Hypothalamus (tissue), 51 donors: ENCODE measurements at regions not wholly inside any gene's neighbourhood (a gene's known extent, or its start where the extent isn't known, plus 50 kb on each side); places are given as distances from the start of the nearest gene placed in this dataset.
"Not testable (repeated sequence)": the region's sequence is repeated elsewhere in the genome, so short reads cannot be mapped to it uniquely, and the experiment has no call there.

Experiments
- DNase-seq, 51 donors: peaks; one replicate each; lab custom pipeline; 2025; lab: John Stamatoyannopoulos, UW

DNA sequence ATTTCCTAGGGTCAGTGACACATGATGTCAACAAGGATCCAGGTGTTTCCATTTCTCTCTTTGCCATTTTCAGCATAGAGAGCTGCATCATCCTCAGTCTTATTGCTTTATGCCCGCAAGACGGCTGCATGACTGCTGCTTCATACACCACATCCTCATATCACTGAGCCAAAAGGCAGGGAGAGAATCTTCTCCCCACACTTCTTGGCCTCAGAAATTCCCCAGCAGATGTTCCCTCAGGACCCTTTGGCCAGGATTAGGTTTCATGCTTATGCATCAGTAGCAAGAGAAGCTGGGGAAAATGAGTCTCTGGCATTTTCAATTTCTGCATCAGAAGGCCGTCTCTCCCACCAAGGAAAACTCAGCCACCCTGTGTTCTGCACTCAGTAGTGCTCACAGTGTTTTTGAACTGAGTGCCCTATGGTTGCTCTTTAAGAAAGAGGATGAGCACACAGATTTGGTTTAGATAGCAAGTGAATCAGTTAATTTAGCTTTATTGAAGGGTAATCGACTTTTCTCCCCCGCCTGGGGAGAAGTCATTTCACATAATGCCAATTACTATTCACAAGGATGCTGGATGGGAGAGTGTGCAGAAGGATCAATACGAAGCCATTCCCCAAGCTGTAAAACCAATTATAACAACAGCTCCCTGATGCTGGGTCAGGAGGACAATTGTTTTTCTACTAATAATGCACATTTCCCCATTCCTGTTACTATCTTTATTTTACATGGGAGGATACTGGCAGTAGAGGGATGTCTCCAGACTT lies 360.2 kb downstream of the HHIPL2 start:
- DNase-seq: no peak

DNA sequence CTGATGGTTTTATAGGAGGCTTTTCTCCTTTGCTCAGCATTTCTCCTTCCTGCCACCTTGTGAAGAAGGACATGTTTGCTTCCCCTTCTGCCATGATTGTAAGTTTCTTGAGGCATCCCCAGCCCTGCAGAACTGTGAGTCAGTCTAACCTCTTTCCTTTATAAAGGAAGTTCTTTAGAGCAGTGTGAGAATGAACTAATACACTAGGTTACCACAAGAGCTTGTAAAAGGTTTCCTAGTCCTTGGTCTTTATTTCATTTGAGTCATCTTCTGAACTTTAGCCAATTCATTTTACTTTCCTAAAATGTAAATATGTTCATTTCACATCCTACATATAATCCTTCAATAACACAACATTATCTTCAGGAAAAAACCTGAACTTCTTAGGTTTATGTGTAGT lies 365.3 kb downstream of the HHIPL2 start:
- DNase-seq: no peak

DNA sequence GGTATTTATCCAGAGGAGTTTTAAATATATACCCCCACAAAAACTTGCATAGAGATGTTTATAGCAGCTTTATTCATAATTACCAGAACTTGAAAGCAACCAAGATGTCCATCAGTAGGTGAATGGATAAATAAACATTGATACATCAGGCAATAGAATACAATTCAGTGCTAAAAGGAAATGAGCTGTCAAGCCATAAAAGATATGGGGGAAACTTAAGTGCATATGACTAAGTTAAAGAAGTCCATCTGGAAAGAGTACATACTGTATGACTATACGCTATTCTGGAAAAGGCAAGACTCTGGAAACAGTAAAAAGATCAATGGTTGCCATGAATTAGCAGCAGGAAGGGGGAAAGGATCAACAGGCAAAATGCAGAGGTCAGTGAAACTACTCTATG lies 366.7 kb downstream of the HHIPL2 start:
- no peak for DNase-seq

DNA sequence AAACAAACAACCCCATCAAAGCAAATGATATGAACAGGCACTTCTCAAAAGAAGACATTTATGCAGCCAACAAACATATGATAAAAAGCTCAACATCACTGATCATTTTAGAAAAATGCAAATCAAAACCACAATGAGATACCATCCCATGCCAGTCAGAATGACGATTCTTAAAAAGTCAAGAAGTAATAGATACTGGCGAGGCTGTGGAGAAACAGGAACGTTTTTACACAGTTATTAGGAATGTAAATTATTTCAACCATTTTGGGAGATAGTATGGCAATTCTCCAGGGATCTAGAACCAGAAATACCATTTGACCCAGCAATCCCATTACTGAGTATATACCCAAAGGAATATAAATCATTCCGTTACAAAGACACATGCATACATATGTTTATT lies 370.4 kb downstream of the HHIPL2 start:
- not testable (repeated sequence) for DNase-seq

DNA sequence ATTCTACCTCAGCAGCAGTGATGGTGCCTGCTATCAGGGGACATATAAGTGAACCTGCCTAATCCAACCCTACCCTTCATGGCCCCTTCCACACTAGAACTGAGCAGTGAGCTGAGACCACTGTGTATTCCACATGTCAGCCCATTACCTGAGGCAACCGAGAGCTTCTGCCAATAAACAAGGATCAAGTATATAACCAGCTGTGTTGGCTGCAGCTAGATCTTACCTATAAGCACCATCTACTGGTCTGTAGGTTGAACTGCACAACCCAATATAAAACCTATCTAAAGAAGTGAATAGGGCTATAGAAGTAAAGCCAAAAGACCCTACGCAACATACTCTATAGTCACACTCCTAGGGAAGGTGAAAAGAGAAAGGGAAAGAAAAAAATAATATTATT lies 376.9 kb downstream of the HHIPL2 start:
- DNase-seq: no peak

DNA sequence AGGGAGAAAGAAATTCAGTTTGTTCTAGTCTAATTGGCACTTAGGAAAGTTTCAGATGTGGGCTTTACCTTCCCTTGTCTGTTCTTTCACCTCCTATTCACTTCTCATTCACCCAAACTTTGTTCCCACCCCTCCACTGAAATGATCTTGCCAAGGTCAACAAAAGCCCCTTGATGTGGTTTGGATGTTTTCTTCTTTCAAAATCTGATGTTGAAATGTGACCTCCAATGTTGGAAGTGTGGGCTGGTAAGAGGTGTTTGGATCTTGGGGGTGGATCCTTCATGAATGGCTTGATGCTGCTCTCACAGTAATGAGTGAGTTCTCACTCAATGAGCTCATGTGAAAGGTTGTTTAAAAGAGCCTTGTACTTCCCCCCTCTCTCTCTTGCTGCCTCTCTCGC lies 379.3 kb downstream of the HHIPL2 start:
- DNase-seq: no peak

DNA sequence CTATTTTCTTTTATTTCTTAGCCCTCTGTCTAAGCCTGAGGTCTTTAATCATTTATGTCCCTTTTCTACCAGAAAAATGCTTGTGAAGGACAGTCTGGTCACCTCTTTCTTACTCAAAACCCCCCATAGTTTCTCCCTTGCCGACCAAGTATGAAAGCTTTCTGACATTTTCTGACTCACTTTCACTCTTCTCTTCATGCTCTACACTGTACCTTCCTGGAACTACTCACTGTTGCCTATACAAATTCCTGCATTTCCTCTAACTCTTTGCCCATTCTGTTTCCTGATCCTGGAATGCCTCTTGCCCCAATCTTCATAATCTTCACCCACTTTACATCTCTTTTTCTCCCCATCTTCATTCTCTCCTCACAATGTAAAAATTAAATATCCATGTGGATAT lies 380.0 kb downstream of the HHIPL2 start:
- no peak for DNase-seq

DNA sequence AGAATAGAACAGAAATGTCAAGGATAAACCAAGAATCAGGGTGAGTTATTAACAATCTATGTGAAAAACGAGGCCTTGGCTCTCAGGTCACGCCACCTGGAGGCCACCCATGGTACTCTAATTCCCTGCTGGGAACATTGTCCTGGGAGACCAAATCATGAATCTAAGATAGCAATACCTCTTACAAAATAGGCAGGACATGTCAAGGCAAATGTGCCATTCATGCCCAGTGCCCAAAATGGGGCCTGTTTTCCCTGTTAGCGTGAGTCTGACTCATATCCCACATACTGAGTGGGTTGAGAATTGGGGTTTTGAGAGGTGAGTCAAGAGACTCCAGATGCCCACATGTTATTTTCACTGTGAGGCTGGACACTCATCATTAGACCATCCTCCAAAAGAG lies 380.8 kb downstream of the HHIPL2 start:
- DNase-seq: peak in 13 of 51 donors; percentile 0 to 46 (median 4)

DNA sequence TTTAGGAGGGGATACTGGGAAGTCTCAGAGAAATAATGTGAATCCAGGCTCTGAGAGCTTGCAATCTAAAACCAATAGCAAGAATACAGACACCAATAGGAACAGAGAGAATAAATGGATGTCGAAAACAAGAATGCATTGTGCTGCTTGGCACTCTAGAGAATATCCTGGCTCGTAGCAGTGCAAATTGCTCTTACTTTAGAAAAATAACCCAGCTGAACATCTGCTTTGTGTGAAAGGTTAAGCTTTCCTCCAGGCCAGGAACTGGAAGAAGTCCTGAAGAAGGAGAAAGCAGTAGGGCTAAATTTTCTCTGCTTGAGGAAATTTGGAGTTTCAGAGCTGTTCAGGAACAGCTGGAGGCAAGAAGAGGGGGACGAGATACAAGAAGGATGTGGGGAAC lies 382.3 kb downstream of the HHIPL2 start:
- no peak for DNase-seq

DNA sequence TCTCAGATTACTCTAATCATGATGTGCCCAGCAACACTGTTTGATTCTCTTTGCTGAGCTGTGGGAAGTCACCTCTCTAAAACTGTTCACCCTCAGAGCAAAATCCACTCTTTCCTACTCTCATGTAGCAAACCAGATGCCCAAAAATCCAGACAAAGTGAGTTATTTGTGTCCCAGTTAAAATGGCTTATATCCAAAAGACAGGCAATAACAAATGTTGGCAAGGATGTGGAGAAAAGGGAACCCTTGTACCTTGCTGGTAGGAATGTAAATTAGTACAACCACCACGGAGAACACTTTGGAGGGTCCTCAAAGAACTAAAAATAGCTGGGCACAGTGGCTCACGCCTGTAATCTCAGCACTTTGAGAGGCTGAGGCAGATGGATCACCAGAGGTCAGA lies 384.0 kb downstream of the HHIPL2 start:
- DNase-seq: no peak

DNA sequence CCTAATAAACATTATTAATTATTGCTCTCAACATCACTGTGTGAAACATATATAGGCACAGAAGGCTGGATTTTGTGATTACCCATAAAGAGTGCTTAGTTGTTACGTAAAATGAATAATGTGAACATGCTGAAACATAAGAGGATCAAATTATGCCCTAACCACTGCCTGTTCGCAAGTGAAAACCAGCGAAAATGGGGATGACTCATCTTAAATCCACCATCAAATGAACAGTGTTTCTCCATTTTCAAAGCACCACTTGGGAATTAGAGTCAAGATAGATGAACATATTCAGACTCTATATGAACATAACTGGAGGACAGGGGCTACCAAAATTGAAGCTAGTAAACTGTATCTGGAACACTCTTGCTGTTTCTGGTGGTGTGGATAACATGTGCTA lies 386.2 kb downstream of the HHIPL2 start:
- no peak for DNase-seq

DNA sequence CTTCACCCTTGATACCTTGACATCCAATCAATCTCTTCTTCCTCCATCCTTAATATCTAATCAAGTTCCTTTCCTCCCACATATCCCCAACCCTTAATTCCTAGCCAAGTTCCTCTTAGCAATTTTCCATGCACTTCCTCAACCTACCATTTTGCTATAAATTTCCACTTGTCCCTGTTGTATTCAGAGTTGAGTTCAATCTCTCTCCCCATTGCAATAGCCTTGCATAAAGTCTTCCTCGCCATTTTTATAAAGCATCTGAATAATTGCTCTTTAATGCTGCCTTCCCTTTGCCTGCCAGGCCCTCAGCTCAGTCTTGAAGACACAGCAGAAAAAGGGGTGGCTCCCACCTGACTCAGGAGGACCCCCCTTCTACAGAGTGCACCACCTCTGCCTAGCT lies 390.3 kb downstream of the HHIPL2 start:
- DNase-seq: no peak

DNA sequence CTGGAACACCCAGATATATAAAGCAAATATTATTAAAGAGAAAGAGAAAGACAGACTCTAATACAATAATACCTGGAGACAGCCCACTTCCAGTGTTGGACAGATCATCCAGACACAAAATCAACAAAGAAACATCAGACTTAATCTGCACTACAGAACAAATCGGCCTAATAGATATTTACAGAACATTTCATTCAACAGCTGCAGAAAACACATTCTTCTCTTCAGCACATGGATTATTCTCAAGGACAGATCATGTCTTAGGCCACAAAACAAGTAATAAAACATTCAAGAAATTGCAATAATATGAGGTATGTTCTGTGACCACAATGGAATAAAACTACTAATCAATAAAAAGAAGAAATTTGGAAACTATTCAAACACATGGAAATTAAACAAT lies 398.3 kb upstream of the DUSP10 start:
- no peak for DNase-seq

DNA sequence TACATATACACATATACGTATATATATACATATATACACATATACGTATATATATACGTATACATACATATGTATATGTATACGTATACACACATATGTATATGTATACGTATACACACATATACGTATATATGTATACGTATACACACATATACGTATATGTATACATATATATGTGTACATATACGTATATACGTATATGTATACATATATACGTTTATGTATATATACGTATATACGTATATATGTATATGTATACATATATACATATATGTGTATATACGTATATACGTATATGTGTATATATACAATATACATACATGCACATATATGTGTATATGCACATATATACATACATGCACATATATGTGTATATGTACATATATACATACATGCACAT lies 396.2 kb upstream of the DUSP10 start:
- no peak for DNase-seq

DNA sequence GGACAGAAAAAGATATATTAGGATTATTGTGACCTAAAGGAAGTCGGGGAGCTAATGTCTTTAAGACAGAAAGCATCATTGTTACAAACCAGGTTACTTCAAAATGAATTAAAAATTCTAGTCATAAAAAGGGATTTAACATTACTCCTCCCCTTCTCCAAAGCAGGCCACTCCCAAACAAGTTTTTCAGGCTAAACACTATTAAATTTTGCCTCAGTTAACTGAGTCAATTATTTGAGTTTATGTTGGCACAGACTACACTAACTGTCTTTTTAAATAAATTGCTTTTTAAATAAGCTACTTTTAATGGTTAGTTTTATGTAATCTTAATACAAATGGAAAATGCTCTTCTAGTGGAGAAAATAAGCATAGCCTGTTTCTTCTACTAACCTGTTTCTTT lies 395.0 kb upstream of the DUSP10 start:
- DNase-seq: no peak

DNA sequence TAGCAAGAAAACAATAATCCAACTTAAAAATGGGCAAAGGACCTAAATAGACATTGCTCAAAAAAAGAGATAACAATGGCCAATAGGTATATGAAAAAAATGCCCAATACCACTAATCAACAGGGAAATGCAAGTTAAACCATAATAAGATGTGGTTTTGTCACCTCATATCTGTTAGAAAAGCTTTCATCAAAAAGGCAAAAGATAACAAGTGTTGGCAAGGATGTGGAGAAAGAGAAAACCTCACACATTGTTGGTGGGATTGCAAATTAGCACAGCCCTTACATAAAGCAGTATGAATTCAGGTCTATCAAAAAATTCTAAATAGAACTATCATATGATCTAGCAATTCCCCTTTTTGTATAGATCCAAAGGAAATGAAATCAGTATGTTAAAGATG lies 387.2 kb upstream of the DUSP10 start:
- no peak for DNase-seq

DNA sequence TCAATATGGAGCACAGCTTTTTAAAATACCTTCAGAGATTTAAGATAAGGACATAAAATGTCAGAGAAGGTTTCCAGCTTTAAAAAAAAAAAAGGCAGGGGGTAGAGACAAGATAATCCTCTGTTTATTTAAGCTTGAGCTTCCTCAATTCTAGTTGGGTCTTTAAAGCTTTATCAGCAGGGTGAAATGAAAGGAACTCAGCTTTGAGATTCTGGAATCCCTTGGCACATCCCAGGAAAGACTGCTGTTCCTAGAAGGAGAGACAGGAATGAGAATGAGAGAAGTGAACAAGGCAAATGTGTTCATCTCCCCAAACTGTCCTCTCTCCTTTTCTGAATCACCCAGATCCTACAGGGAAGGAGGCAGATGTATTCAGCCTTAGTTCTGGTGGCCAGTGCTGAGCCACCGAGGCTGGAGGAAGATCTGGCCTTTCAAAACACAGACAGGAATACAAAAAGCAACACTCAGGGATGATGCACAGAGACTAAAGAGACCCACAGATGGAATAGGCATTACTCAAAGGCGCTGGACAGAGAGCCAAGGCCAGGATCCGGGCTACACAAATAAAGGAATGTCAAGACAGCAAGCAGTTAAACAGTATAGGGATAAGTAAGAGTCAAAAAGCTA lies 385.8 kb upstream of the DUSP10 start:
- no peak for DNase-seq

DNA sequence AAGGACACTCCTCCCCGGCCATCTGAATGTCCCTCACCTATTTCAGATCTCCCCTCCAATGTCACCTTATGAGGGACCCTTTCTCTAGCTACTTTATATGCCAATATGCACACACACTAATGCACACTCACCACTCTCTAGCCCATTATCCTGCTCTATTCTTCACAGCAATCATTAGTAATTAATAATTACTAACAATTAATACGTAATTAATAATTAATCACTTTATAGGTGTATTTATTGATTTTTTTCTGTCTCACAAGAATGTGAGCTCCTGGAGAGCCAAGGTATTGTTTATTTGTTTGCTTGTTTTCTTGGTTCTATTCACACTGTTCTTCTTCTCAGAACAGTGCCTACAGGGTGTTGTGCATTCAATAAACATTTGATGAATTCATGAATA lies 385.2 kb upstream of the DUSP10 start:
- no peak for DNase-seq

DNA sequence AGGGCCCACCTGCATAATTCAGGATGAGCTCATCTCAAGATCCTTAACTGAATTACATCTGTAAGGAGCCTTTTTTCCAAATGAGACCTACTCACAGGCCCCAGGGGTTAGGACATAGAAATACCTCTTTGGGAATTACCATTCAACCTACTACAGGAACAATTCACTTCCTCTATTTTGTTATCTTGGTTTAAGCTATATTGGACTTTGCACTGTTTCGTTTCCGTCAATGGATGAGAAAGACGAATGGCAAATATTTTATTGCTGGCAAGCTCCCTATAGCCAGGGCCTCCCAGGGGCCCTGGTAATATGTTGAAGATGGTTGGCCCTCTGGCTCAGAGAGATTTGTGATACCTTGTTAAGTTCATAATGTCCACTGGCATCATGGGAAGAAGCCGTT lies 384.2 kb upstream of the DUSP10 start:
- DNase-seq: no peak

DNA sequence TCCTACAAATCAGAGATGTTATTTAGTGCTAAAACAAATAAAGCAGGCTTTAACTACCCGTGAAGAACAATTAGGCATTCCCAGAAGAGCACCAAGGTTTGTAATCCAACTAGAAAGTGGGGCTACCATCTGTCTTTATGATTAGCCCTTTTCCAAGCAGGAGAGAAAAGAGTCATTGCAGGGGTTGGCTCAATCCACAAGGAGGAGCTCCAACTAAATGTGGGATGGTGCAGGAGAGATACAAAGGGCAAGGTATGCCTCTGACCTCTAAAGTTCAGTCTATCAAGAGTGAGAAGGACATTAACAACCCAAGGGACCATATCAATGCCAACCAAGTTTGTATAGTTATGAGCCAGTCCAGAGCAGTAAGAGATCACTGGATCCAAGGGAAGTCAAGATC lies 382.7 kb upstream of the DUSP10 start:
- no peak for DNase-seq

DNA sequence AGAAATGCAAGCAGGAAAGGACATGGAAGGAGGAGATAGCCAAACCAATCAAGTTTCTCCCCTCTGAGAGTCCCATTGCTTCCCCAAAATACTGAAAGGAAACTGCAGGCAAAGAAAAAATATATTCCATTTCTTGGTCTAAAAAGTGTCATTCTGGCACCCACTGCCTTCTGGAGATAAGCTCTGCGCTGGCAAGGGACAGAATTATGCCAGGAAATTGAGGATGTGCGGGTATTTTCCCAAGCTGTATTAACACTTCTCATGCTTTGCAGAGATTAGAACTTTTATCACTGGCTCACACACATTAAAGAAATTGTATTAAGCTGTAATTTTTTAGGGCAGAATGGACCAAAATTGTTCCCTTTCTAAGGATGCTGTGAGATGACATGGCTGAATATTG lies 381.2 kb upstream of the DUSP10 start:
- DNase-seq: no peak

DNA sequence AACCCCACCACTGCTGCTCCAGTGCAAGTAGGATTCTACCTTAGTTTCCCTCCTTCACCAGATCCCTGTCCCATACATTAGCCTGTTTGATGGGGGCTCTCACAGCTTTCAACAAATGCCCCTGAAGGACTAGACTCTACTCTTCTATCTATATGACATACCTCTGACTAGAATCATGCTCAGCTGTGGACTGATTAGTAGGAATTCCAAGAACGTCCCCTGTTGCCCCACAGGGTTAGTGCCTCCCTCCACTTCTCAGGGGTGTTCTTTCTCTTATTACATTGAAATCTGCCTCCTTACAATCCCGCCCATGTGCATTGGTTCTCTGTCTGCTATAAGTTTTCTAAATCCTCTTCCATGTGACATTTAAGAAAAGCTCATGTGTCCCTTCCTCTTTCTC lies 375.9 kb upstream of the DUSP10 start:
- no peak for DNase-seq
